IMR-90 (cell line): ENCODE measurements at regions not wholly inside any gene's neighbourhood (a gene's known extent, or its start where the extent isn't known, plus 50 kb on each side); places are given as distances from the start of the nearest gene placed in this dataset.

Experiments
- ATAC-seq: fragments of 200-7000 bp; cut with Tn5 transposase; 2 replicates; pipeline ENCODE4 v1.9.1; 2020; ENCODE audit warnings: low read depth, mild to moderate bottlenecking, moderate library complexity
- BruUV-seq: library from RNA; stranded (reverse); fragments of 400-500 nt; replicated peaks from 2 replicates; lab custom pipeline; 2021; lab: Mats Ljungman, UMichigan
- CTCF ChIA-PET: fragments of 300-600 bp; formaldehyde crosslinking; extraction: SDS; loops from one replicate; lab custom pipeline; 2021; ENCODE audit warnings: antibody characterized with exemption; lab: Yijun Ruan, JAX
- POLR2A ChIA-PET: fragments of 300-600 bp; sonication (Branson Sonifier 250); formaldehyde crosslinking; loops from one replicate; lab custom pipeline; 2022; ENCODE audit warnings: antibody characterized with exemption; ENCODE audit not compliant: unreplicated experiment; lab: Charles Lee
- DNase-seq: peaks from one replicate; pipeline ENCODE4 v3.0.0; 2013
- H2AFZ ChIP-seq: replicated peaks from 2 replicates; pipeline ENCODE3; 2013; ENCODE audit warnings: low read length, mild to moderate bottlenecking; ENCODE audit not compliant: poor library complexity
- H2AK5ac ChIP-seq: 2 replicates; pipeline ENCODE4 v1.6.1; 2013; ENCODE audit warnings: low read depth, low read length, inconsistent platforms
- H2AK9ac ChIP-seq: replicated peaks from 2 replicates; pipeline ENCODE3; 2013; ENCODE audit warnings: mild to moderate bottlenecking, low read depth, low read length, moderate library complexity; ENCODE audit not compliant: poor library complexity
- H2BK120ac ChIP-seq: 2 replicates; pipeline ENCODE4 v1.6.1; 2013; ENCODE audit warnings: low read depth, low read length, inconsistent platforms
- H2BK15ac ChIP-seq: 3 replicates; pipeline ENCODE4 v1.6.1; 2013; ENCODE audit warnings: low read depth, low read length, inconsistent platforms
- H2BK20ac ChIP-seq: 2 replicates; pipeline ENCODE4 v1.6.1; 2013; ENCODE audit warnings: low read depth, mild to moderate bottlenecking, inconsistent platforms, low read length, moderate library complexity
- H2BK5ac ChIP-seq: 2 replicates; pipeline ENCODE4 v1.6.1; 2013; ENCODE audit warnings: mild to moderate bottlenecking, low read depth, low read length, inconsistent platforms; ENCODE audit not compliant: poor library complexity, severe bottlenecking
- H3K14ac ChIP-seq: replicated peaks from 2 replicates; pipeline ENCODE4 v1.6.1; 2013; ENCODE audit warnings: low read depth, low read length, inconsistent platforms
- H3K18ac ChIP-seq: 2 replicates; pipeline ENCODE4 v1.6.1; 2013; ENCODE audit warnings: low read depth, low read length, control low read depth
- H3K23ac ChIP-seq: 2 replicates; pipeline ENCODE4 v1.6.1; 2013; ENCODE audit warnings: low read depth, low read length, inconsistent platforms
- H3K27ac ChIP-seq: 2 replicates; pipeline ENCODE4 v1.5.1; 2013; ENCODE audit warnings: mild to moderate bottlenecking, control low read depth, low read length; ENCODE audit not compliant: insufficient read depth
- H3K27me3 ChIP-seq: 2 replicates; pipeline ENCODE4 v1.6.1; 2013; ENCODE audit warnings: low read length; ENCODE audit not compliant: control insufficient read depth, insufficient read depth
- H3K36me3 ChIP-seq: 2 replicates; pipeline ENCODE4 v1.6.1; 2013; ENCODE audit warnings: low read length, mixed read lengths; ENCODE audit not compliant: control insufficient read depth, insufficient read depth
- H3K4ac ChIP-seq: 2 replicates; pipeline ENCODE4 v1.6.1; 2013; ENCODE audit warnings: low read depth, low read length, inconsistent platforms
- H3K4me1 ChIP-seq: 2 replicates; pipeline ENCODE4 v1.6.1; 2013; ENCODE audit warnings: low read length, mixed read lengths; ENCODE audit not compliant: control insufficient read depth, insufficient read depth
- H3K4me2 ChIP-seq: 2 replicates; pipeline ENCODE4 v1.6.1; 2013; ENCODE audit warnings: low read depth, mild to moderate bottlenecking, control low read depth, low read length, moderate library complexity
- H3K4me3 ChIP-seq: 2 replicates; pipeline ENCODE4 v1.5.1; 2013; ENCODE audit warnings: low read depth, mild to moderate bottlenecking, control low read depth, low read length, moderate library complexity; ENCODE audit not compliant: insufficient read depth
- H3K56ac ChIP-seq: 2 replicates; pipeline ENCODE4 v1.6.1; 2013; ENCODE audit warnings: low read length, inconsistent platforms; ENCODE audit not compliant: insufficient read depth; ENCODE audit errors: extremely low read depth
- H3K79me1 ChIP-seq, 2 experiments: 2 replicates each; pipeline ENCODE4 v1.6.1; 2013; ENCODE audit warnings: low read length in 2 of 2, inconsistent platforms in 1 of 2, low read depth in 1 of 2
- H3K9ac ChIP-seq: 2 replicates; pipeline ENCODE4 v1.6.1; 2013; ENCODE audit warnings: low read depth, low read length, control low read depth
- H3K9me1 ChIP-seq: 2 replicates; pipeline ENCODE4 v1.6.1; 2013; ENCODE audit warnings: low read length, inconsistent platforms; ENCODE audit not compliant: insufficient read depth
- H3K9me3 ChIP-seq: 2 replicates; pipeline ENCODE4 v1.6.1; 2013; ENCODE audit warnings: low read length; ENCODE audit not compliant: control insufficient read depth, insufficient read depth
- H4K20me1 ChIP-seq: 2 replicates; pipeline ENCODE4 v1.6.1; 2013; ENCODE audit warnings: low read length, inconsistent platforms; ENCODE audit not compliant: insufficient read depth
- H4K5ac ChIP-seq: 2 replicates; pipeline ENCODE4 v1.6.1; 2013; ENCODE audit warnings: mild to moderate bottlenecking, low read depth, low read length, control low read depth
- H4K8ac ChIP-seq, 2 experiments: 2 replicates each; pipeline ENCODE4 v1.6.1; 2013; ENCODE audit warnings: low read depth in 2 of 2, low read length in 2 of 2, control low read depth in 1 of 2, inconsistent platforms in 1 of 2
- H4K91ac ChIP-seq: 2 replicates; pipeline ENCODE4 v1.6.1; 2013; ENCODE audit warnings: low read depth, low read length, inconsistent platforms; ENCODE audit not compliant: insufficient read depth
- BHLHE40 ChIP-seq: fragments of 150-350 bp; IDR thresholded peaks from 2 replicates; pipeline ENCODE4 v1.6.1; 2016; ENCODE audit warnings: mild to moderate bottlenecking, low read depth, low read length
- CEBPB ChIP-seq: IDR thresholded peaks from 2 replicates; pipeline ENCODE4 v1.6.1; 2012; ENCODE audit warnings: low read depth, low read length, improper control_type of control experiment
- CHD1 ChIP-seq: IDR thresholded peaks from 2 replicates; pipeline ENCODE4 v1.6.1; 2012; ENCODE audit warnings: low read depth, low read length, improper control_type of control experiment
- CTCF ChIP-seq: conservative IDR thresholded peaks from 2 replicates; pipeline ENCODE4 v1.5.1; 2012; ENCODE audit warnings: mild to moderate bottlenecking, low read depth, low read length, improper control_type of control experiment
- FOS ChIP-seq: fragments of 150-350 bp; IDR thresholded peaks from 2 replicates; pipeline ENCODE4 v1.6.1; 2016; ENCODE audit warnings: low read depth, low read length
- MAFK ChIP-seq: IDR thresholded peaks from 2 replicates; pipeline ENCODE4 v1.6.1; 2012; ENCODE audit warnings: low read depth, low read length, improper control_type of control experiment
- MAZ ChIP-seq: IDR thresholded peaks from 2 replicates; pipeline ENCODE4 v1.6.1; 2012; ENCODE audit warnings: low read depth, mild to moderate bottlenecking, low read length, improper control_type of control experiment, moderate library complexity, borderline replicate concordance
- MXI1 ChIP-seq: IDR thresholded peaks from 2 replicates; pipeline ENCODE4 v1.6.1; 2012; ENCODE audit warnings: low read depth, mild to moderate bottlenecking, low read length, moderate library complexity, borderline replicate concordance
- NFE2L2 ChIP-seq: fragments of 150-350 bp; IDR thresholded peaks from 2 replicates; pipeline ENCODE4 v1.6.1; 2016; ENCODE audit warnings: low read depth, mild to moderate bottlenecking, low read length
- POLR2A ChIP-seq: IDR thresholded peaks from 2 replicates; pipeline ENCODE4 v1.6.1; 2012; ENCODE audit warnings: mild to moderate bottlenecking, low read depth, low read length
- RAD21 ChIP-seq: IDR thresholded peaks from 2 replicates; pipeline ENCODE4 v1.6.1; 2012; ENCODE audit warnings: low read length, improper control_type of control experiment
- RCOR1 ChIP-seq: IDR thresholded peaks from 2 replicates; pipeline ENCODE4 v1.6.1; 2012; ENCODE audit warnings: mild to moderate bottlenecking, low read length, improper control_type of control experiment; ENCODE audit not compliant: insufficient replicate concordance
- RFX5 ChIP-seq: IDR thresholded peaks from 2 replicates; pipeline ENCODE4 v1.8.0; 2012; ENCODE audit warnings: low read depth, mild to moderate bottlenecking, low read length, moderate library complexity
- SMC3 ChIP-seq: fragments of 150-350 bp; IDR thresholded peaks from 2 replicates; pipeline ENCODE4 v1.6.1; 2016; ENCODE audit warnings: low read depth, mild to moderate bottlenecking, antibody characterized with exemption, low read length, moderate library complexity
- USF2 ChIP-seq: fragments of 150-350 bp; IDR thresholded peaks from 2 replicates; pipeline ENCODE4 v1.6.1; 2017; ENCODE audit warnings: mild to moderate bottlenecking, antibody characterized with exemption, low read length, low read depth
- WGBS, 2 experiments: methylation state at CpG; one replicate each; pipeline versions ENCODE4 v1.1.5 to v1.1.7; 2013; ENCODE audit warnings: missing lambda C conversion rate in 2 of 2; ENCODE audit not compliant: insufficient read length in 1 of 2; ENCODE audit errors: extremely low coverage in 2 of 2; 5-methylcytosine and 5-hydroxymethylcytosine counted together
- dilution Hi-C: fragments of 300-500 bp; cut with HindIII; formaldehyde crosslinking; loops from one replicate; pipeline ENCODE4 v1.14.3; 2018; ENCODE audit warnings: low sequenced_read_pairs; ENCODE audit not compliant: unreplicated experiment
- in situ Hi-C: fragments of 300-500 bp; cut with MboI; formaldehyde crosslinking; loops from 3 replicates; pipeline ENCODE4 v1.14.3; 2019; ENCODE audit warnings: low sequenced_read_pairs, inconsistent platforms, mixed read lengths
- intact Hi-C: fragments of 100-400 bp; cut with micrococcal nuclease; formaldehyde crosslinking; loops from 2 replicates; pipeline ENCODE4 v1.10.0; 2022
- TF ChIP-seq, protein P1 (sequence below): fragments of 150-350 bp; IDR thresholded peaks from 2 replicates; pipeline ENCODE4 v1.6.1; 2016; ENCODE audit warnings: low read depth, mild to moderate bottlenecking, low read length, moderate library complexity, borderline replicate concordance

DNA sequence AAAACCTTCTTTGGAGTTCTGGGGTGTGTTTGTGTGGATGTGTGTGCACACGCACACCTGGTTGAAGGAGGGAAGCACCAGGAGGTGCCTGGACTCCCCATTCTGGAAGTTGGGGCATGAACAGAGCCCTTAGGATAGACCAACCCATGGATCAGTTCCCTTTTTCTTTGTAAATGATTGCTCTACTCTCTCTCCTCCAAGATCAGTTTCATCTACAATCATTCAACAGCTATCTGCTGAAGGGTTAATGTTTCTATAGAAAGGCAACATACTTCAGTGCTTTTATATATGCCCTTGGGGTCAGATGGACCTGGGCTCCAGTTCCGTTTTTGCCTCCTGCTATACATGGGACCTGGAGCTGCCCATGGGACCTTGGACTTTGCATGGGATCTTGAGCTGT lies 352.1 kb upstream of the CFAP20DC start:
- H3K4me3 ChIP-seq = no peak overlapping the region
- no peak overlapping the region for H2BK15ac ChIP-seq
- H4K20me1 ChIP-seq = no peaks in the 10 kb centered on the region
- CTCF ChIA-PET = no interaction called here
- intact Hi-C loops (no loop called here), in situ Hi-C loops (no loop called here), dilution Hi-C loops (no loop called here)
- no peak overlapping the region for H2BK20ac ChIP-seq
- no peak overlapping the region for H2AK9ac ChIP-seq
- no peak overlapping the region for H4K8ac ChIP-seq
- no peak overlapping the region for H3K18ac ChIP-seq
- H3K27me3 ChIP-seq = peaks cover 10% of the 10 kb centered on the region
- no peak overlapping the region for H3K23ac ChIP-seq
- 20% methylated on average over 1 of the region's 2 CpGs; no CpG with 5 or more reads in 1 of the 2 experiments for WGBS, 2 experiments
- no peak overlapping the region for H3K27ac ChIP-seq
- no peak for DNase-seq
- H3K56ac ChIP-seq = no peak overlapping the region
- no peak overlapping the region for H2AK5ac ChIP-seq
- no peaks in the 10 kb centered on the region for H3K79me1 ChIP-seq
- H2BK5ac ChIP-seq = no peak overlapping the region
- no peak overlapping the region for H2BK120ac ChIP-seq
- TF ChIP-seq SMC3 (no peak), RFX5 (no peak), RCOR1 (no peak), USF2 (no peak), MAZ (no peak), CHD1 (no peak), BHLHE40 (no peak), POLR2A (no peak), RAD21 (no peak), MAFK (no peak), MXI1 (no peak), CEBPB (no peak), NFE2L2 (no peak), FOS (no peak), CTCF (no peak)
- TF ChIP-seq, protein P1, sequence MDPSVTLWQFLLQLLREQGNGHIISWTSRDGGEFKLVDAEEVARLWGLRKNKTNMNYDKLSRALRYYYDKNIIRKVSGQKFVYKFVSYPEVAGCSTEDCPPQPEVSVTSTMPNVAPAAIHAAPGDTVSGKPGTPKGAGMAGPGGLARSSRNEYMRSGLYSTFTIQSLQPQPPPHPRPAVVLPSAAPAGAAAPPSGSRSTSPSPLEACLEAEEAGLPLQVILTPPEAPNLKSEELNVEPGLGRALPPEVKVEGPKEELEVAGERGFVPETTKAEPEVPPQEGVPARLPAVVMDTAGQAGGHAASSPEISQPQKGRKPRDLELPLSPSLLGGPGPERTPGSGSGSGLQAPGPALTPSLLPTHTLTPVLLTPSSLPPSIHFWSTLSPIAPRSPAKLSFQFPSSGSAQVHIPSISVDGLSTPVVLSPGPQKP = no peak
- H3K9ac ChIP-seq = no peak overlapping the region
- no peak overlapping the region for H3K4ac ChIP-seq
- BruUV-seq = no TSS peak
- H3K9me1 ChIP-seq = peaks cover 3% of the 10 kb centered on the region; the same call in 1 of the 2 replicates
- no peak overlapping the region for H4K91ac ChIP-seq
- no peak overlapping the region for H4K5ac ChIP-seq
- no peaks in the 10 kb centered on the region for H3K9me3 ChIP-seq
- no peaks in the 10 kb centered on the region for H3K36me3 ChIP-seq
- H2AFZ ChIP-seq = no peak overlapping the region
- ATAC-seq = no peak
- H3K14ac ChIP-seq = no peak overlapping the region
- no peaks in the 10 kb centered on the region for H3K4me1 ChIP-seq
- POLR2A ChIA-PET = no interaction called here
- no peak overlapping the region for H3K4me2 ChIP-seq
